Gastroesophageal sphincter (tissue), 2 donors: ENCODE measurements at regions not wholly inside any gene's neighbourhood (a gene's known extent, or its start where the extent isn't known, plus 50 kb on each side); places are given as distances from the start of the nearest gene placed in this dataset.

ENCODE experiments used
- EP300 ChIP-seq: sonication (generic); formaldehyde crosslinking; IDR thresholded peaks from one replicate; pipeline ENCODE4 v1.6.1; 2017; ENCODE audit warnings: antibody characterized with exemption, mild to moderate bottlenecking
- POLR2A ChIP-seq, 2 donors: fragments of 450-650 bp; IDR thresholded peaks; one replicate each; pipeline ENCODE4 v1.6.1; 2017; ENCODE audit warnings: antibody characterized with exemption in 2 of 2, mild to moderate bottlenecking in 2 of 2, moderate library complexity in 1 of 2

GRCh38 chr20:48400009-48400408, 427.8 kb downstream of the PREX1 start:
- no peak for TF ChIP-seq EP300
- TF ChIP-seq POLR2A (IDR thresholded peaks at IDR 0.05) = no peak
